H1 (cell line): ENCODE measurements at regions not wholly inside any gene's neighbourhood (a gene's known extent, or its start where the extent isn't known, plus 50 kb on each side); places are given as distances from the start of the nearest gene placed in this dataset.

Experiments
- CTCF ChIA-PET: fragments of 300-600 bp; sonication (Branson Sonifier 250); formaldehyde crosslinking; loops from one replicate; lab custom pipeline; 2021; ENCODE audit not compliant: partially characterized antibody; lab: Charles Lee
- POLR2A ChIA-PET: fragments of 300-600 bp; sonication (Branson Sonifier 250); formaldehyde crosslinking; loops from one replicate; lab custom pipeline; 2021; ENCODE audit warnings: inconsistent platforms; ENCODE audit not compliant: partially characterized antibody; lab: Charles Lee
- DNase-seq, 2 experiments: peaks; one replicate each; pipeline versions ENCODE4 v3.0.0 to v3.0.0-alpha.2; 2010 to 2022; ENCODE audit warnings: low spot score in 2 of 2, low read depth in 1 of 2, mixed read lengths in 1 of 2
- FAIRE-seq: peaks from 2 replicates; lab custom pipeline; 2011; peaks lifted over from hg19 to GRCh38; lab: Jason Lieb, UNC
- H2AFZ ChIP-seq: 2 replicates; pipeline ENCODE4 v1.8.1; 2012; ENCODE audit warnings: low read length, inconsistent platforms
- H2AK5ac ChIP-seq: 2 replicates; pipeline ENCODE4 v1.6.1; 2013; ENCODE audit warnings: low read depth, low read length
- H2BK120ac ChIP-seq: replicated peaks from 2 replicates; pipeline ENCODE3; 2013; ENCODE audit warnings: low read depth, low read length, inconsistent platforms
- H2BK12ac ChIP-seq: 2 replicates; pipeline ENCODE4 v1.6.1; 2013; ENCODE audit warnings: low read depth, low read length
- H2BK15ac ChIP-seq: 2 replicates; pipeline ENCODE4 v1.6.1; 2013; ENCODE audit warnings: low read length
- H2BK20ac ChIP-seq: 2 replicates; pipeline ENCODE4 v1.6.1; 2013; ENCODE audit warnings: low read length
- H2BK5ac ChIP-seq: 2 replicates; pipeline ENCODE4 v1.6.1; 2013; ENCODE audit warnings: low read depth, low read length
- H3K14ac ChIP-seq: 2 replicates; pipeline ENCODE4 v1.6.1; 2013; ENCODE audit warnings: inconsistent platforms; ENCODE audit not compliant: insufficient read length
- H3K18ac ChIP-seq: 2 replicates; pipeline ENCODE4 v1.6.1; 2013; ENCODE audit warnings: low read length; ENCODE audit errors: extremely low read depth
- H3K23ac ChIP-seq: 2 replicates; pipeline ENCODE4 v1.6.1; 2013; ENCODE audit warnings: inconsistent platforms; ENCODE audit not compliant: insufficient read length
- H3K23me2 ChIP-seq: 2 replicates; pipeline ENCODE4 v1.6.1; 2013; ENCODE audit warnings: low read depth, low read length
- H3K27ac ChIP-seq: 2 replicates; pipeline ENCODE4 v1.6.1; 2011; ENCODE audit warnings: low read depth, low read length, inconsistent platforms
- H3K27me3 ChIP-seq, 4 experiments: replicated peaks in 1 of 4; 1 replicate in 1 of 4; 2 replicates in 3 of 4; pipeline versions ENCODE4 v1.6.1 to v1.8.1; 2011 to 2013; ENCODE audit warnings: low read length in 3 of 4, mild to moderate bottlenecking in 3 of 4, inconsistent platforms in 2 of 4, mixed read lengths in 2 of 4, moderate library complexity in 1 of 4; ENCODE audit not compliant: control insufficient read depth in 3 of 4, insufficient read depth in 3 of 4; ENCODE audit errors: extremely low read depth in 1 of 4
- H3K36me3 ChIP-seq, 4 experiments: 2 replicates each; pipeline versions ENCODE4 v1.6.1 to v1.8.1; 2011 to 2013; ENCODE audit warnings: mild to moderate bottlenecking in 4 of 4, low read length in 3 of 4, moderate library complexity in 2 of 4, control low read depth in 1 of 4, inconsistent platforms in 1 of 4; ENCODE audit not compliant: insufficient read depth in 4 of 4, control insufficient read depth in 2 of 4
- H3K4ac ChIP-seq: replicated peaks from 2 replicates; pipeline ENCODE3; 2013; ENCODE audit warnings: low read length, low read depth, mixed read lengths, inconsistent platforms; ENCODE audit not compliant: insufficient read length
- H3K4me1 ChIP-seq, 4 experiments: replicated peaks in 1 of 4; 1 replicate in 1 of 4; 2 replicates in 3 of 4; pipeline versions ENCODE4 v1.6.1 to v1.8.1; 2011 to 2013; ENCODE audit warnings: low read length in 3 of 4, inconsistent platforms in 2 of 4, mixed read lengths in 1 of 4; ENCODE audit not compliant: insufficient read depth in 4 of 4, control insufficient read depth in 3 of 4
- H3K4me2 ChIP-seq, 2 experiments: 2 replicates each; pipeline versions ENCODE4 v1.6.1 to v1.8.1; 2011 to 2013; ENCODE audit warnings: low read depth in 2 of 2, low read length in 2 of 2, control low read depth in 1 of 2, inconsistent platforms in 1 of 2, mild to moderate bottlenecking in 1 of 2; ENCODE audit not compliant: insufficient read depth in 1 of 2
- H3K4me3 ChIP-seq, 4 experiments: fragments of 200-600, 300-600 bp in 1 of 4; sonication (generic), shearing (Covaris generic), sonication (Bioruptor Twin) in 1 of 4; 2 replicates each; pipeline versions ENCODE4 v1.5.1 to v1.8.1; 2011 to 2016; ENCODE audit warnings: low read length in 4 of 4, low read depth in 3 of 4, control low read depth in 2 of 4, inconsistent platforms in 2 of 4, mild to moderate bottlenecking in 2 of 4, mixed read lengths in 1 of 4, moderate library complexity in 1 of 4; ENCODE audit not compliant: insufficient read depth in 2 of 4; ENCODE audit errors: extremely low read depth in 1 of 4
- H3K56ac ChIP-seq: replicated peaks from 2 replicates; pipeline ENCODE3; 2013; ENCODE audit warnings: low read depth, mild to moderate bottlenecking, mixed read lengths, low read length, inconsistent platforms; ENCODE audit not compliant: insufficient read length
- H3K79me1 ChIP-seq: 2 replicates; pipeline ENCODE4 v1.6.1; 2013; ENCODE audit warnings: low read depth, low read length, control low read depth
- H3K79me2 ChIP-seq, 2 experiments: 2 replicates each; pipeline versions ENCODE4 v1.6.1 to v1.8.1; 2012 to 2013; ENCODE audit warnings: low read length in 2 of 2, mild to moderate bottlenecking in 2 of 2, inconsistent platforms in 1 of 2; ENCODE audit not compliant: insufficient read depth in 2 of 2, control insufficient read depth in 1 of 2
- H3K9ac ChIP-seq, 4 experiments: replicated peaks in 1 of 4; 1 replicate in 1 of 4; 2 replicates in 3 of 4; pipeline versions ENCODE4 v1.6.1 to v1.8.1; 2011 to 2013; ENCODE audit warnings: low read depth in 3 of 4, low read length in 3 of 4, control low read depth in 2 of 4, mild to moderate bottlenecking in 2 of 4, moderate library complexity in 2 of 4, inconsistent platforms in 1 of 4; ENCODE audit errors: extremely low read depth in 1 of 4
- H3K9me3 ChIP-seq, 2 experiments: 2 replicates each; pipeline versions ENCODE4 v1.6.1 to v1.8.1; 2012 to 2013; ENCODE audit warnings: mild to moderate bottlenecking in 2 of 2, moderate library complexity in 2 of 2, control low read depth in 1 of 2, inconsistent platforms in 1 of 2, low read depth in 1 of 2, low read length in 1 of 2, mixed read lengths in 1 of 2; ENCODE audit not compliant: insufficient read depth in 2 of 2
- H4K20me1 ChIP-seq, 2 experiments: replicated peaks in 1 of 2; 2 replicates each; pipeline versions ENCODE3 to v1.8.1; 2011 to 2013; ENCODE audit warnings: inconsistent platforms in 2 of 2, low read length in 2 of 2, mild to moderate bottlenecking in 1 of 2; ENCODE audit not compliant: insufficient read depth in 2 of 2, control insufficient read depth in 1 of 2
- H4K5ac ChIP-seq: 2 replicates; pipeline ENCODE4 v1.6.1; 2013; ENCODE audit warnings: low read length, low read depth, mixed read lengths, inconsistent platforms; ENCODE audit not compliant: insufficient read length
- H4K8ac ChIP-seq: 2 replicates; pipeline ENCODE4 v1.8.0; 2013; ENCODE audit warnings: mild to moderate bottlenecking, moderate library complexity, low read length, inconsistent platforms; ENCODE audit not compliant: insufficient read depth; ENCODE audit errors: extremely low read depth
- H4K91ac ChIP-seq: replicated peaks from 2 replicates; pipeline ENCODE3; 2013; ENCODE audit warnings: low read length, mixed read lengths, inconsistent platforms; ENCODE audit not compliant: insufficient read length
- EZH2 ChIP-seq: fragments of 200-600 bp; sonication (generic); IDR thresholded peaks from 2 replicates; pipeline ENCODE4 v1.7.1; 2012; ENCODE audit warnings: low read depth, mild to moderate bottlenecking, moderate library complexity, low read length, inconsistent platforms; ENCODE audit not compliant: severe bottlenecking
- HDAC2 ChIP-seq, 2 experiments: fragments of 300-600 bp in 1 of 2; sonication (generic) in 1 of 2; IDR thresholded peaks; 2 replicates each; pipeline ENCODE4 v1.6.1; 2011 to 2012; ENCODE audit warnings: low read depth in 2 of 2, low read length in 2 of 2, mild to moderate bottlenecking in 2 of 2, moderate library complexity in 2 of 2, borderline replicate concordance in 1 of 2, inconsistent platforms in 1 of 2
- SP1 ChIP-seq: IDR thresholded peaks from 2 replicates; pipeline ENCODE4 v1.6.1; 2011; ENCODE audit warnings: low read depth, low read length
- TAF7 ChIP-seq: optimal IDR thresholded peaks from 2 replicates; pipeline ENCODE3; 2011; ENCODE audit warnings: low read depth, mild to moderate bottlenecking, inconsistent platforms, low read length, moderate library complexity, borderline replicate concordance
- TCF12 ChIP-seq: IDR thresholded peaks from 2 replicates; pipeline ENCODE4 v1.6.1; 2011; ENCODE audit warnings: low read depth, mild to moderate bottlenecking, low read length
- WGBS, 2 experiments: shearing (Covaris generic) in 1 of 2; methylation state at CpG; one replicate each; pipeline versions ENCODE4 v1.1.6 to v1.1.7; 2013 to 2015; ENCODE audit warnings: low lambda C conversion rate in 2 of 2, mixed read lengths in 2 of 2, inconsistent platforms in 1 of 2, low coverage in 1 of 2, missing lambda C conversion rate in 1 of 2; ENCODE audit not compliant: insufficient replicate concordance in 2 of 2, insufficient coverage in 1 of 2, insufficient read length in 1 of 2; ENCODE audit errors: extremely low coverage in 1 of 2, missing lambda C conversion rate in 1 of 2; 5-methylcytosine and 5-hydroxymethylcytosine counted together

DNA sequence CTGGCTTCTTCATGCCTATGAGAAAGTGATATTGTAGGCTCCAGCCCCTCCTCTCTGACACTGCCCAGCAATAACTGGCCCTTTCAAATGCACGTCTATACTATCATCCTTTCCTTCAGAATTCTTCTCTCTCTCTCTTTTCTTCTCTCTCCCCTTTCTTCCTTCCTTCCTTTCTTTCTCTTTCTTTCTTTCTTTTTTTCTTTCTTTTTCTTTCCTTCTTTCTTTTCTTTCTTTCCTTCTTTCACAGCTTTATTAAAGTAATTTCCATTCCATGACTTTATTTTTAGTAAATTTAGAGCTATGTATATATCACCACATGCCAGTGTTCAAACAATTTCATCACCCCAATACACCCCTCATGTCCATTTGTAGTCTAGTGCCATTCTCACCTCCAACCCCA is 302.1 kb downstream of the RPAP3 start:
- Histone ChIP-seq H3K79me1 (no peaks in the 10 kb centered on the region), H3K9ac (no peak overlapping the region), H2BK120ac (no peak overlapping the region), H3K27me3 (no peaks in the 10 kb centered on the region), H3K36me3 (no peaks in the 10 kb centered on the region), H3K27ac (no peak overlapping the region), H2BK5ac (no peak overlapping the region), H2BK15ac (no peak overlapping the region), H3K9me3 (no peaks in the 10 kb centered on the region), H4K8ac (no peak overlapping the region), H2BK20ac (no peak overlapping the region), H3K79me2 (no peaks in the 10 kb centered on the region), H3K4me3 (no peak overlapping the region), H3K4me2 (no peak overlapping the region), H3K23ac (no peak overlapping the region), H3K18ac (no peak overlapping the region), H3K14ac (no peak overlapping the region), H4K91ac (no peak overlapping the region), H3K56ac (no peak overlapping the region), H2BK12ac (no peak overlapping the region), H3K4me1 (no peaks in the 10 kb centered on the region), H2AFZ (no peak overlapping the region), H3K4ac (no peak overlapping the region), H3K23me2 (no peaks in the 10 kb centered on the region), H4K5ac (no peak overlapping the region), H2AK5ac (no peak overlapping the region), H4K20me1 (no peaks in the 10 kb centered on the region)
- 89% methylated on average over 1 of the region's 1 CpG; no CpG with 5 or more reads in 1 of the 2 experiments for WGBS, 2 experiments
- ChIA-PET CTCF (interaction anchor here (0.7 kb wide), 3 partner anchors 22 to 906 kb away, joined by 4 read pairs; no protein-coding TSS in a partner anchor), POLR2A (no interaction called here)
- FAIRE-seq (no peak), DNase-seq (no peak)
- no peak for TF ChIP-seq TAF7
- TF ChIP-seq EZH2 = no peak
- TF ChIP-seq SP1 = no peak
- TF ChIP-seq TCF12 = no peak
- TF ChIP-seq HDAC2 (IDR thresholded peaks at IDR 0.05; ENCODE audit: borderline replicate concordance in 1 of 2, low read depth in 2 of 2, low read length in 2 of 2) = no peak
